A549 (cell line): ENCODE measurements at regions not wholly inside any gene's neighbourhood (a gene's known extent, or its start where the extent isn't known, plus 50 kb on each side); places are given as distances from the start of the nearest gene placed in this dataset.

Experiments
- ATAC-seq, 2 experiments: fragments of 200-7000 bp in 1 of 2; fragments of >200 bp in 1 of 2; cut with Nextera tagmentation in 1 of 2; cut with Tn5 transposase in 1 of 2; 3 replicates each; pipeline versions ENCODE4 v1.8.0 to v1.9.1; 2018 to 2020; ENCODE audit warnings: mild to moderate bottlenecking in 1 of 2, moderate library complexity in 1 of 2
- CTCF ChIA-PET: fragments of 300-600 bp; sonication (Branson Sonifier 250); formaldehyde crosslinking; extraction: SDS; loops from one replicate; lab custom pipeline; 2021; ENCODE audit warnings: antibody characterized with exemption, inconsistent platforms; lab: Yijun Ruan, JAX
- POLR2A ChIA-PET: fragments of 350-600 bp; formaldehyde crosslinking; extraction: SDS; loops from one replicate; lab custom pipeline; 2021; ENCODE audit warnings: antibody characterized with exemption, inconsistent platforms; lab: Yijun Ruan, JAX
- DNase-seq, 2 experiments: peaks; one replicate each; pipeline versions ENCODE4 v3.0.0 to v3.0.0-alpha.2; 2011 to 2016; ENCODE audit warnings: low read depth in 1 of 2, low spot score in 1 of 2
- FAIRE-seq: peaks from 2 replicates; lab custom pipeline; 2011; peaks lifted over from hg19 to GRCh38; lab: Jason Lieb, UNC
- H3K27ac ChIP-seq, 2 experiments: fragments of >200 bp; sonication (Bioruptor Twin); formaldehyde crosslinking; 3 replicates each; pipeline ENCODE4 v1.5.1; 2016 to 2017
- H3K4me1 ChIP-seq: fragments of >200 bp; sonication (Bioruptor Twin); formaldehyde crosslinking; 3 replicates; pipeline ENCODE4 v1.6.1; 2016
- H3K4me2 ChIP-seq: fragments of >200 bp; sonication (Bioruptor Twin); formaldehyde crosslinking; 3 replicates; pipeline ENCODE4 v1.6.1; 2016
- H3K4me3 ChIP-seq: fragments of >200 bp; sonication (Bioruptor Twin); formaldehyde crosslinking; 3 replicates; pipeline ENCODE4 v1.5.1; 2016
- H3K9me3 ChIP-seq: fragments of >200 bp; sonication (Bioruptor Twin); formaldehyde crosslinking; 3 replicates; pipeline ENCODE4 v1.6.1; 2016
- CHD2 ChIP-seq: fragments of 150-350 bp; IDR thresholded peaks from 2 replicates; pipeline ENCODE4 v1.6.1; 2014; ENCODE audit warnings: low read length; ENCODE audit not compliant: partially characterized antibody
- EHF ChIP-seq: fragments of 250-450 bp; sonication (Bioruptor Pico); IDR thresholded peaks from 2 replicates; pipeline ENCODE4 v1.5.0; 2020; ENCODE audit warnings: mild to moderate bottlenecking
- FOSB ChIP-seq: fragments of 250-450 bp; sonication (Bioruptor Pico); IDR thresholded peaks from 2 replicates; pipeline ENCODE4 v1.5.0; 2020; ENCODE audit warnings: mild to moderate bottlenecking, moderate library complexity
- HOXB5 ChIP-seq: fragments of 250-450 bp; sonication (Bioruptor Pico); IDR thresholded peaks from 2 replicates; pipeline ENCODE4 v1.5.0; 2020; ENCODE audit warnings: mild to moderate bottlenecking, moderate library complexity
- JUN ChIP-seq, 2 experiments: fragments of >200 bp; sonication (Bioruptor Twin); formaldehyde crosslinking; IDR thresholded peaks; 2 replicates in 1 of 2; 3 replicates in 1 of 2; pipeline ENCODE4 v1.6.1; 2016 to 2017
- KDM5A ChIP-seq: fragments of 200-600 bp; sonication (generic); IDR thresholded peaks from 2 replicates; pipeline ENCODE4 v1.6.1; 2016; ENCODE audit warnings: antibody characterized with exemption, mild to moderate bottlenecking
- MYC ChIP-seq: IDR thresholded peaks from 2 replicates; pipeline ENCODE4 v1.6.1; 2012; ENCODE audit warnings: mild to moderate bottlenecking, inconsistent platforms, low read length, improper control_type of control experiment, borderline replicate concordance
- PHF8 ChIP-seq: fragments of 200-600 bp; sonication (generic); IDR thresholded peaks from 2 replicates; pipeline ENCODE4 v1.6.1; 2016; ENCODE audit warnings: low read depth, mild to moderate bottlenecking, antibody characterized with exemption, moderate library complexity, borderline replicate concordance
- RARB ChIP-seq: fragments of 250-450 bp; sonication (Bioruptor Pico); IDR thresholded peaks from 2 replicates; pipeline ENCODE4 v1.8.0; 2021; ENCODE audit warnings: mild to moderate bottlenecking, moderate library complexity
- RFX5 ChIP-seq: fragments of 450-650 bp; IDR thresholded peaks from 2 replicates; pipeline ENCODE4 v1.7.1; 2014; ENCODE audit warnings: antibody characterized with exemption, mild to moderate bottlenecking, moderate library complexity
- TP53 ChIP-seq: fragments of 250-450 bp; sonication (Bioruptor Pico); IDR thresholded peaks from 2 replicates; pipeline ENCODE4 v1.5.0; 2021; ENCODE audit warnings: mild to moderate bottlenecking, moderate library complexity
- ZNF302 ChIP-seq: fragments of 250-450 bp; sonication (Bioruptor Pico); IDR thresholded peaks from 2 replicates; pipeline ENCODE4 v1.9.0; 2021; ENCODE audit warnings: inconsistent platforms, mild to moderate bottlenecking, moderate library complexity
- ZSCAN20 ChIP-seq: fragments of 250-450 bp; sonication (Bioruptor Pico); IDR thresholded peaks from 2 replicates; pipeline ENCODE4 v1.8.0; 2022; ENCODE audit warnings: mild to moderate bottlenecking, moderate library complexity
- WGBS: methylation state at CpG from one replicate; pipeline ENCODE4 v1.1.6; 2017; ENCODE audit errors: missing lambda C conversion rate; 5-methylcytosine and 5-hydroxymethylcytosine counted together
- TF ChIP-seq, protein P1 (sequence below): IDR thresholded peaks from 2 replicates; pipeline ENCODE4 v1.6.1; 2012; ENCODE audit warnings: low read depth, borderline replicate concordance
- TF ChIP-seq, protein P2 (sequence below): fragments of >200 bp; sonication (Bioruptor Twin); formaldehyde crosslinking; IDR thresholded peaks from 3 replicates; pipeline ENCODE4 v1.5.1; 2016
- TF ChIP-seq, protein P3 (sequence below): fragments of 250-450 bp; sonication (Bioruptor Pico); IDR thresholded peaks from 2 replicates; pipeline ENCODE4 v1.5.0; 2021; ENCODE audit warnings: mild to moderate bottlenecking, moderate library complexity, borderline replicate concordance
- TF ChIP-seq, protein P4 (sequence below): fragments of 450-650 bp; IDR thresholded peaks from 2 replicates; pipeline ENCODE4 v1.6.1; 2014; ENCODE audit warnings: antibody characterized with exemption
- TF ChIP-seq, protein P5 (sequence below): IDR thresholded peaks from 2 replicates; pipeline ENCODE4 v1.6.1; 2012
- TF ChIP-seq, protein P6 (sequence below): fragments of 250-450 bp; sonication (Bioruptor Pico); IDR thresholded peaks from 2 replicates; pipeline ENCODE4 v1.5.0; 2020; ENCODE audit warnings: low read depth, mild to moderate bottlenecking, moderate library complexity

DNA sequence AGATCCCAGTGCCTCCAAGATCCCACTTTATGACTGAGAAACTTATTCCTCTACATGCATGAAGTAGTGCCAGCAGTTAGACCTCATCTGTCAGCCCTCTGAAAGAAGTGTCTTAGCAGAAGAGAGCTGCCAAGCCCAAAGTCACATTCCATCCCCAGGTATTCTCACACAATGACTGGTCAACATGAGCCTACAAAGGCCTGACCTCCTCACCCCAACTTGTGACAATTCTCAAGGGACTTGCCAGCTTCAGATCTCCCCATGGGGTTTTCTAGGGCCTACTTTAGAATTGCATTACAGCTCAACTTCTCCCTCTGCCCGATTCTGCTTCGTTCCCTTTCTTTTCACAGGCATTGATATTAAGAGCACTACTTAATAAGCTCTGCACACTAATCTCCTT is 393.8 kb upstream of the SLC30A5 start:
- ATAC-seq: no peak
- no peaks in the 10 kb centered on the region for H3K4me1 ChIP-seq
- TF ChIP-seq, protein P1, sequence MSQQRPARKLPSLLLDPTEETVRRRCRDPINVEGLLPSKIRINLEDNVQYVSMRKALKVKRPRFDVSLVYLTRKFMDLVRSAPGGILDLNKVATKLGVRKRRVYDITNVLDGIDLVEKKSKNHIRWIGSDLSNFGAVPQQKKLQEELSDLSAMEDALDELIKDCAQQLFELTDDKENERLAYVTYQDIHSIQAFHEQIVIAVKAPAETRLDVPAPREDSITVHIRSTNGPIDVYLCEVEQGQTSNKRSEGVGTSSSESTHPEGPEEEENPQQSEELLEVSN: no peak
- TF ChIP-seq, protein P2, sequence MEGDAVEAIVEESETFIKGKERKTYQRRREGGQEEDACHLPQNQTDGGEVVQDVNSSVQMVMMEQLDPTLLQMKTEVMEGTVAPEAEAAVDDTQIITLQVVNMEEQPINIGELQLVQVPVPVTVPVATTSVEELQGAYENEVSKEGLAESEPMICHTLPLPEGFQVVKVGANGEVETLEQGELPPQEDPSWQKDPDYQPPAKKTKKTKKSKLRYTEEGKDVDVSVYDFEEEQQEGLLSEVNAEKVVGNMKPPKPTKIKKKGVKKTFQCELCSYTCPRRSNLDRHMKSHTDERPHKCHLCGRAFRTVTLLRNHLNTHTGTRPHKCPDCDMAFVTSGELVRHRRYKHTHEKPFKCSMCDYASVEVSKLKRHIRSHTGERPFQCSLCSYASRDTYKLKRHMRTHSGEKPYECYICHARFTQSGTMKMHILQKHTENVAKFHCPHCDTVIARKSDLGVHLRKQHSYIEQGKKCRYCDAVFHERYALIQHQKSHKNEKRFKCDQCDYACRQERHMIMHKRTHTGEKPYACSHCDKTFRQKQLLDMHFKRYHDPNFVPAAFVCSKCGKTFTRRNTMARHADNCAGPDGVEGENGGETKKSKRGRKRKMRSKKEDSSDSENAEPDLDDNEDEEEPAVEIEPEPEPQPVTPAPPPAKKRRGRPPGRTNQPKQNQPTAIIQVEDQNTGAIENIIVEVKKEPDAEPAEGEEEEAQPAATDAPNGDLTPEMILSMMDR: no peak
- no peak for TF ChIP-seq JUN (IDR thresholded peaks at IDR 0.05)
- TF ChIP-seq, protein P3, sequence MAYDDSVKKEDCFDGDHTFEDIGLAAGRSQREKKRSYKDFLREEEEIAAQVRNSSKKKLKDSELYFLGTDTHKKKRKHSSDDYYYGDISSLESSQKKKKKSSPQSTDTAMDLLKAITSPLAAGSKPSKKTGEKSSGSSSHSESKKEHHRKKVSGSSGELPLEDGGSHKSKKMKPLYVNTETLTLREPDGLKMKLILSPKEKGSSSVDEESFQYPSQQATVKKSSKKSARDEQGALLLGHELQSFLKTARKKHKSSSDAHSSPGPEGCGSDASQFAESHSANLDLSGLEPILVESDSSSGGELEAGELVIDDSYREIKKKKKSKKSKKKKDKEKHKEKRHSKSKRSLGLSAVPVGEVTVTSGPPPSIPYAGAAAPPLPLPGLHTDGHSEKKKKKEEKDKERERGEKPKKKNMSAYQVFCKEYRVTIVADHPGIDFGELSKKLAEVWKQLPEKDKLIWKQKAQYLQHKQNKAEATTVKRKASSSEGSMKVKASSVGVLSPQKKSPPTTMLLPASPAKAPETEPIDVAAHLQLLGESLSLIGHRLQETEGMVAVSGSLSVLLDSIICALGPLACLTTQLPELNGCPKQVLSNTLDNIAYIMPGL: no peak
- TF ChIP-seq, protein P4, sequence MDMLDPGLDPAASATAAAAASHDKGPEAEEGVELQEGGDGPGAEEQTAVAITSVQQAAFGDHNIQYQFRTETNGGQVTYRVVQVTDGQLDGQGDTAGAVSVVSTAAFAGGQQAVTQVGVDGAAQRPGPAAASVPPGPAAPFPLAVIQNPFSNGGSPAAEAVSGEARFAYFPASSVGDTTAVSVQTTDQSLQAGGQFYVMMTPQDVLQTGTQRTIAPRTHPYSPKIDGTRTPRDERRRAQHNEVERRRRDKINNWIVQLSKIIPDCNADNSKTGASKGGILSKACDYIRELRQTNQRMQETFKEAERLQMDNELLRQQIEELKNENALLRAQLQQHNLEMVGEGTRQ: no peak
- no peak for DNase-seq
- no peak for FAIRE-seq
- CTCF ChIA-PET: interaction anchor here (0.6 kb wide), 1 partner anchor 1840 kb away, joined by 4 read pairs; no protein-coding TSS in a partner anchor
- H3K27ac ChIP-seq: no peak overlapping the region
- POLR2A ChIA-PET: no interaction called here
- WGBS: 33% methylated on average over 2 of the region's 2 CpGs
- no peaks in the 10 kb centered on the region for H3K9me3 ChIP-seq
- H3K4me3 ChIP-seq: no peak overlapping the region
- H3K4me2 ChIP-seq: no peak overlapping the region

DNA sequence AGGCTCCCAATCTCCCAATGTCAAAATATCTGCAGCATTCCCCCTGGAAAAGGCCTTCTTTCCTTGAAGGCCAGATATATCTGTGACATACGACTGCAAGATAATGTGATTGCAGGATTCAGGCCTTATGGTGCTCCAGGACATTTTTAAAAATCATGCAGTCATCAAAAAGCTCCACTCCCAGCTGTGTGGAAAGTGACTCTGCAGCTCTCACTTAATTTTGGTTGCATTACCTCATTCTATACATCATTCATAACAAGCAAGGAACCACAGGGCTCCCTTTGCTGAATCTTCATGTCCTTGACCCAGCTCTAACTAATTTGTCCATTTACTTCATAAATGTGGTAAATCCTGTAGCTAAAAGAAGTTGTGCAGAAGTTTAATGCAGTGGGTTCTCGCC is 386.2 kb upstream of the SLC30A5 start:
- 25% methylated on average over 2 of the region's 2 CpGs for WGBS
- FAIRE-seq: no peak
- TF ChIP-seq TP53: no peak
- TF ChIP-seq RFX5: no peak
- TF ChIP-seq PHF8: no peak
- no peak for TF ChIP-seq KDM5A
- TF ChIP-seq RARB (CRISPR knock-in tag): no peak
- H3K4me1 ChIP-seq: no peaks in the 10 kb centered on the region
- CTCF ChIA-PET: interaction anchor here (1.2 kb wide), 1 partner anchor 11 kb away, joined by 3 read pairs; no protein-coding TSS in a partner anchor
- POLR2A ChIA-PET: no interaction called here
- DNase-seq: no peak
- ATAC-seq: no peak
- no peak overlapping the region for H3K27ac ChIP-seq
- H3K9me3 ChIP-seq: peaks cover 10% of the 10 kb centered on the region; the same call in 1 of the 3 replicates
- no peak overlapping the region for H3K4me2 ChIP-seq
- H3K4me3 ChIP-seq: no peak overlapping the region

DNA sequence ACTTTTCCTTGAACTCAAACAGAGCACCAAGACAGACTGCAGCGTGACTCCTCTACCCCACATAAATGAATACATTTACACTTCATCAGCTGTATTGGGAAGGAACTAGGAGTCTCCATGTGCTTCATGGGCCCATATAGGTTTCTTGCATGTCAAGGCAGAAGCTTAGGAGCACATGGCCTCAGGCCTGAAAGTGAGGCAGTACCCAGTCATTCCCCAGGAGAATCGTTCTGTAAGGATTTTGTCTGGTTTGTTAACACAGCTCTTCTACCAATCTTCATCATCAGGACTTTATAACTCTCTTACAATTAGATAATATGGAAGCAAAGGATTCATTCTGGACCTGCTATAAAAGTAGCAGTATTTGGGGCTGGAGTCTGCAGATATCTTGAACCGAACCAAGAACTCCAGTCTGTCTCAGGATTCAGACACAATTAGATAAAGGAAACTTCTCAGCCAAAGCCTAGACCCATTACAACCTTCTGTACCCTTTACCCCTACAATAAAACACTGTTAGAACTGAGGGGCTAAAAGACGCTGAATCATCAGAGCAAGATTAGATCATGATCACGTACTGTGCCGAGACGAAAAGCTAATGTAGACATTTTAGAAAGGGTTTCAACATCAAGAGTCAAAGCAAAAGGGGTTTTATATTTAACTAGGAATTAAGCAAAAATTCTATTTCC is 385.5 kb upstream of the SLC30A5 start:
- no peak for ATAC-seq
- no peak overlapping the region for H3K4me2 ChIP-seq
- no peak overlapping the region for H3K27ac ChIP-seq
- no peak for FAIRE-seq
- H3K4me3 ChIP-seq: no peak overlapping the region
- CTCF ChIA-PET: interaction anchor here (1.2 kb wide), 1 partner anchor 10 kb away, joined by 3 read pairs; no protein-coding TSS in a partner anchor
- 65% methylated on average over 7 of the region's 7 CpGs for WGBS
- no peak for TF ChIP-seq HOXB5
- no peak for TF ChIP-seq KDM5A
- TF ChIP-seq, protein P5, sequence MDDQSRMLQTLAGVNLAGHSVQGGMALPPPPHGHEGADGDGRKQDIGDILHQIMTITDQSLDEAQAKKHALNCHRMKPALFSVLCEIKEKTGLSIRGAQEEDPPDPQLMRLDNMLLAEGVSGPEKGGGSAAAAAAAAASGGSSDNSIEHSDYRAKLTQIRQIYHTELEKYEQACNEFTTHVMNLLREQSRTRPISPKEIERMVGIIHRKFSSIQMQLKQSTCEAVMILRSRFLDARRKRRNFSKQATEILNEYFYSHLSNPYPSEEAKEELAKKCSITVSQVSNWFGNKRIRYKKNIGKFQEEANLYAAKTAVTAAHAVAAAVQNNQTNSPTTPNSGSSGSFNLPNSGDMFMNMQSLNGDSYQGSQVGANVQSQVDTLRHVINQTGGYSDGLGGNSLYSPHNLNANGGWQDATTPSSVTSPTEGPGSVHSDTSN: no peak
- TF ChIP-seq CHD2: no peak
- TF ChIP-seq, protein P4: no peak
- TF ChIP-seq EHF (CRISPR knock-in tag): no peak
- TF ChIP-seq ZNF302 (CRISPR knock-in tag): no peak
- TF ChIP-seq TP53: no peak
- no peak for TF ChIP-seq FOSB
- TF ChIP-seq ZSCAN20 (CRISPR knock-in tag): no peak
- TF ChIP-seq, protein P6, sequence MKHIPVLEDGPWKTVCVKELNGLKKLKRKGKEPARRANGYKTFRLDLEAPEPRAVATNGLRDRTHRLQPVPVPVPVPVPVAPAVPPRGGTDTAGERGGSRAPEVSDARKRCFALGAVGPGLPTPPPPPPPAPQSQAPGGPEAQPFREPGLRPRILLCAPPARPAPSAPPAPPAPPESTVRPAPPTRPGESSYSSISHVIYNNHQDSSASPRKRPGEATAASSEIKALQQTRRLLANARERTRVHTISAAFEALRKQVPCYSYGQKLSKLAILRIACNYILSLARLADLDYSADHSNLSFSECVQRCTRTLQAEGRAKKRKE (CRISPR knock-in tag): no peak
- TF ChIP-seq MYC: no peak
- no peaks in the 10 kb centered on the region for H3K4me1 ChIP-seq
- DNase-seq: no peak
- peaks cover 10% of the 10 kb centered on the region; the same call in 1 of the 3 replicates for H3K9me3 ChIP-seq
- POLR2A ChIA-PET: no interaction called here
